Hepatic stellate cell (primary cell): ENCODE measurements at regions not wholly inside any gene's neighbourhood (a gene's known extent, or its start where the extent isn't known, plus 50 kb on each side); places are given as distances from the start of the nearest gene placed in this dataset.

ENCODE experiments used
- DNase-seq: peaks from one replicate; pipeline ENCODE4 v3.0.0; 2011; ENCODE audit warnings: low spot score

DNA sequence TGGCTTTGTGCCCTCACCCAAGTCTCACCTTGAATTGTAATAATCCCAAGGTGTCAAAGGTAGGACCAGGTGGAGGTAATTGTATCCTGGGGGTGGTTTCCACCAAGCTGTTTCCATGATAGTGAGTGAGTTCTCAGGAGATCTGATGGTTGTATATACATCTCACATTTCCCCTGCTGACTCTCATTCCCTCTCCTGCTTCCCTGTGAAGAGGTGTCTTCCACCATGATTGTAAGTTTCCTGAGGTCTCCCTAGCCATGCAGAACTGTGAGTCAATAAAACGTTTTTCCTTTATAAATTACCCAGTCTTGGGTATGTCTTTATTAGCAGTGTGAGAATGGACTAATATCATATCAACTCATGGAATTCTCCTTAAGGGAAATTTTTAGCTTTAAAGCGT is 302.6 kb downstream of the LIG4 start:
- no peak for DNase-seq

DNA sequence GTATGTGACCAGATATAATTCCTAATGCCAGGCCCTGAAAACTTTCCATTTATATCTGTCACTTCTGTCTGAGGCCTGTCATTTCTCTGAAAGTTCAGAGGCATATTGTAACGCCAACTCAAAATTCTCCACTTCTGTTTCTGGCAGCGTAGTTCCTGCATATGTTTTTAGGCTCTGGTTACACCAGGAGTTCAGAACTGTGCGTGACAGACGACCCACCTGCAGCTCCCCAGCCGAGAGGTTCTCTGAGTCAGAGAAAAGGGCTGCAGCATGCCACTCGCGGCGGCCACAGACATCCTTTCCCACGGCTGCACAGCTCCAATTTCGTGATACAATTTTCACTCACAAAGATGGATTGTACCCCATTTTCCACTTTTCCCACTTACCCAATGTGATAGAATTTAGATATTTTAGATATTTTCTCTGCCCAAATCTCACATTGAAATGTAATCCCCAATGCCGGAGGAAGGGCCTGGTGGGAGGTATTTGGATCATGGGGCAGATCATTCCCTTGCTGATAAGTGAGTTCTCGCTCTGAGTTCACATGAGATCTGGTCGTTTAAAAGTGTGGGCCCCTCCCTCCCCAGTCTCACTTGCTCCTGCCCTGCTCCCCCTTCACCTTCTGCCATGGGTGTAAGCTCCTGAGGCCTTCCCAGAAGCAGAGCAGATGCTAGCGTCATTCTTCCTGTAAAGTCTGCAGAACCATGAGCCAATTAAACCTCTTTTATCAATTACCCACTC is 308.1 kb downstream of the LIG4 start:
- no peak for DNase-seq

DNA sequence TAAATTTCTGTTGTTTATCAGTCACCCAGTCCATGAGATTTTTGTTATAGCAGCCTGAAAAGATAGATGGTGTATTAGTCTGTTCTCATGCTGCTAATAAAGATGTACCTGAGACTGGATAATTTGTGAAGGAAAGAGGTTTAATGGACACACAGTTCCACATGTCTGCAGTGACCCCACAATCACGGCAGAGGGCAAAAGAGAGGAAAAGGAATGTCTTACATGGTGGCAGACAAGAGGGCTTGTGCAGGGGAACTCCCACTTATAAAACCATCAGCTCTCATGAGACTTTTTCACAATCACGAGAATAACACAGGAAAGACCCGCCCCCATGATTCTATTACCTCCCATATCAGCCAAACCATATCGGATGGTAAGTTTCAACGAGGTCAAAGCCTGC is 309.2 kb downstream of the LIG4 start:
- no peak for DNase-seq

DNA sequence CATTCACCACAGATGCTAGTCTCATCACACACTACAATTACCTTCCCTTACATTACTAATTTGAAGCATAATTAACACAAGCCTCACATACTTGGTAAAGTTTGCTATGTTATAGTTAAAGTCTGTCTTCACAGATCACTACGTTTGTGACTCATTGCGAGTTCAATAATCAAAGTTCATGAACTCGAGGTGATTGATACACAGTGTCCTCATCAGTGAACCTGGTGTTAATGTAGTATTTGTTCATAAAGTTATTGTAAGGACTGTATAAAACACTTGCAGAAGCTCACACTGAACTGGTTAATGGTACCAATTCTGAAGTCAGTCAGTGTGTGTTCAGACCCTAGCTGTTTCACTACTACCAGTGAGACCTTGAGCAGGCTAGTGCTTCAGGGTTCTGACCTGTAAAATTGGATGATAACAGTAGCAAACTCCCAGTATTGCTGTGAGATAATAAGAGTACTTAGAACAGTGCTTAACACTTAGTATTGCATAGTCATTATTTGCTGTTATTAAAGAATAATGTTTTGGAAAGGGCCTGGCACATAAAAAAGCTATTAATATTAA is 313.3 kb downstream of the LIG4 start:
- no peak for DNase-seq

DNA sequence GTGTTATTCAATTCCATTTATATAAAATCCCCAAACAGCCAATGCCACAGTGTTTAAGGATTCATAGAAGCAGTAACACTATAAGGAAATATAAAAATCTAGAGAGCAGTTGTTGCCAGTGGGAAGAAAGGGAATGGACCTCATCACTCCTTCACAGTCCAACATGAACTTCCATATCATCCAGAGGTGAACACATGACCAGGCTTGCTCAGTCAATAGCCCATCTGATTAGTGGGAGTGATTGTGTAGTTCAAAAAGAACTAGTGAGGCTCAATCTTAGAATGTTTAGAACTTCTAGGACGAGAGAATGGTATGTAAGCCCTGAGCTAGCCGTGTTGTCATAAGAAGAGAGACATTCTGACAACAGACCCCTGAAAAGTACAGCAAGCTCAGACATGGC is 314.1 kb downstream of the LIG4 start:
- DNase-seq = no peak

DNA sequence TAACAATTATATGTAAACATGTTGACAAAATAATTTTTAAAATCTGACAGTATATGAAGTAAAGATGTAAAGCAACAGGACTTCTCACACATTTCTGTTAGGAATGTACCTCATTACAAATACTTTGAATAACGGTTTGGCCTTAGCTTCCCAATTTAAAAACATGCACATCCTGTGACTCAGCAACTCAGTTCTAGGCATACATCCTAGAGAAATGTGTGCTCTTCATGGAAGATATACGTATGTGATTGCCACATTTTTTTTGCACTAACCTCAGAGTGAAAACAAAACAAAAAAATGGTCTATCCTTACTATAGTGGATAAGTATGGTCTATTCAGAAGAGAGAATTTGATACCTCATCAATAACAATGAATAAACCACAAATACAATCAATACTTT is 314.6 kb downstream of the LIG4 start:
- no peak for DNase-seq

DNA sequence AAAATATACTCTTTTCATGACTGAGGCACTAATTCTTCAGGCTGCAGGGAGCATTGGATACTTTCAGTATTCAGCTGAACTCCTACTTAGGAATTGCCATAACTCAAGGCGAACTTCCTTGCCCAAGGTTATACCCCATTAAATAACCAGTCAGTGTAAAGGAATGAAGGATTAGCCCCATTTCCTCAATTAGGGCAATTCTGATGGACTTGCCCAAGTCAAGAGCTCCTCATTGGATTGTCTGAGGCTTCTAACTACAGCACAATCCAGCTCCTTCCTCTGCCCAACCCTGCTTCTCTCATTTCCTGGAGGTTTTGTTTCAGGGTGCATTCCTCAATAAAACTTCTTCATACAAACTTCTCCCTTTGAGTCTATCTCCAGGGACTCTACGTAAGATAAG is 329.2 kb downstream of the LIG4 start:
- no peak for DNase-seq

DNA sequence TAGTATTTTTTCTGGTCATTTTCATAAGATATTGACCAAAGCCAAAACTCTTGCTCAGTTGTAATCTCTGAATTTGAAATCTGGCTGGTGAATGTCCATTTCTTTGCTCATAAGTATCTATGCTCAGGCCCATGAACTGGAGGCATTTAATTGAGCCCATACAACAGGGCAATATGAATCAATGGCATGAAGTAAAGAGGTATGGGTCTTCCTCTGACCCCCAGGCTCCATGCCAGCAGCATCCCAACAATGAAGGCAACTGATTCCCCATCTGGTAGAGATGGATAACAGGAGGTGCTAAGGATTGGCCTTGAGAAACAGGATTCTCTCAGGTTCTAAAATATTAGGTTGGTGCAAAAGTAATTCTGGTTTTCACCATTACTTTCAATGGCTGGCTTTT is 330.8 kb downstream of the LIG4 start:
- no peak for DNase-seq

DNA sequence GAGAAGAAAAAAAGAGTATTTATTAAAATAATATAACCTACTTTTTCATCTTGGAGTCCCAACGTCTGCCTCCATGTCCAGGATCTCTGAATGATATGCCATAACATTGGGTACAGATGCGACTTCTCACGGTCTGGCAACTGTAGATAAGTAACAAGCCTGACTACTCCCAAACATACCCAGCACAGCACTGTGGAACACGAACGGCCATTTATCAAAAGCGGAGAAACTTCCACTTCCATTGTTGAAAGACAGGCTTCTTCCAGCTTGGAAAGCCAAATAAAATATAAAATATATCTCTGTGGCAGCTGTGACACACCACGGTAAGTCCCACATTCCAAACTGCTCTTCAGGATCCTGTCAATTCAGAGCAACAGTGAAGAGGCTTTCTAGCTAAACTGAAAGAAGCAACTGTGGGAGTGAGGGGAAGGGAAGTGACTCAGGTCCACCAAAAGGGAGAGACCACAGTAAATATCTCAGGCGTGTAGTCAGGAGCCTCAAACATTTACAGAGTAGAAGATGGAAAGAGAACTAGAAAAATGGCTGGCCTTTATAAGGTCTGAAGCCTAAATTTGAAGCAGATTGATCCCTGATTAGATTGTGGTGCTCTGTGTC is 331.7 kb downstream of the LIG4 start:
- DNase-seq = peak; percentile 70

DNA sequence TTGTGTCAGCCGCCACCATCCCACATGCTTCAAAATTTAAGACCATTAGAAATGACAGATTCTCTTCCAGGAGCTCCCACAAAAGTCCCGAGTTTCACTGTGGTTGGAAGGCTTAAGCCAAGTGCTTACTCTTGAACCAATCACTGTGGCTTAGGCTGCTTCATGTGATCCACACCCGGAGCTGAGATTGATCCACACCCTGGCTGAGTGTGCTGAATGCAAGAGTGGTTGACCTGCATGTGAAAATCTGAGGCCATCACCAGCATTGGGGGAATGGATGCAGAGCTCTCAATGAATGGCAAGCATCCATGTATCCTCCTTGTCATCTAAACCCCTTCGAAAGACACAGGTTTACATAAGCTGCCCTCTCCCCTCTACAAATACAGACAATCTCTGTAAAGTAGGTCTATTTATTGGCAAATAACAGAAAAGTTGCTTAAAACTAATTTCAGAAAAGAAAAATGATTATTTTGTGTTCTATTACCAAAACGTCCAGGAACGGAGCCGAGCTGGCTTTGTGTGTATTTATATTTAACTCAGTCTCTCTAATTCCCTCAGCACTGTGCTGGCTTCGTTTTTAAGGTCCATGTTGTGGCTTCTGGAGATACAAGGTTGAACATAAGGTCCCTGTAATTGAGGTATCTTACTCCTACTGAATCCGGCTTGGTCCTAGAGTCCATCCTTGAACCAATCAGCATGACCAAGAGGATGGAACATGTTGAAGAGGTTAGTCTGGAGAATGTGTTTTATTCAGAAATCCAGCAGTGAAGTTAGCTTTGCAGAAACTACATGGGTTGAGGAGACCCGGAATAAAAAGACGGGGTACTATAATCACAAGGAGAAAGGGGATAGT is 332.4 kb downstream of the LIG4 start:
- no peak for DNase-seq

DNA sequence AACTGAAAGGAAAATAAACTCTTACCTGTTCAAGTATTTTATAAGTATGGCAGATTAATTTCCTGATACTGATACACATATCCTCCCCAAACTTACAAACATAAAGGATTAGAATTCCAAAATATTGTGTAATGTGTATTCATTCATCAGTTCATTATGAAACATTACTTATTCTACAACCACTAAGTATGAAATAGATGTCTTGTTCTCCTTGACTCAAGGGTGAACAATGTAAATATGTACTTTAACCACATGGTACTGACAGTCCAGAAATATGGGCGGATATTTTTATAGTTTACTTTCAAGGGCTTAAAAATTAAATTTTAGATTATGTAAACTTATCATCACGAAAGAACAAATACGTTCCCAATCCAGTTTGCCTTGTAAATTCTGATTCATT is 334.0 kb downstream of the LIG4 start:
- peak; percentile 48 for DNase-seq

DNA sequence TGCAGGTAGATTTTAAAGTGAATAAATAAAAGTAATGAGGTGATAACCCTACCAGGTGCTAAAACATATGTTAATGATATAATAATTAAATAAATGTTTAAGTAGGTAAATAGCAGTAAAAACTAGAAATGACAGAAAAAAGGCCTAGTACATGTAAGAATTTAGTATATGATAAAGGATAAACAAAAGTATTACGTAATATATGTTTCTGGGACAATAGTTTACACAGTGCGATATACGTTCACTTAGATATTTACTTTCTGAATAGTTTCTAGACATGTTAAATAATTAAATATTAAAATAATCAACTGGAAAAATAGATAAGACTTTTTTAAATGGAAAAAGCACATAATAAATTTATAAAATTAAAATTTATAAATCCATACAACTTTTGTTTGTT is 340.9 kb downstream of the LIG4 start:
- DNase-seq = no peak

DNA sequence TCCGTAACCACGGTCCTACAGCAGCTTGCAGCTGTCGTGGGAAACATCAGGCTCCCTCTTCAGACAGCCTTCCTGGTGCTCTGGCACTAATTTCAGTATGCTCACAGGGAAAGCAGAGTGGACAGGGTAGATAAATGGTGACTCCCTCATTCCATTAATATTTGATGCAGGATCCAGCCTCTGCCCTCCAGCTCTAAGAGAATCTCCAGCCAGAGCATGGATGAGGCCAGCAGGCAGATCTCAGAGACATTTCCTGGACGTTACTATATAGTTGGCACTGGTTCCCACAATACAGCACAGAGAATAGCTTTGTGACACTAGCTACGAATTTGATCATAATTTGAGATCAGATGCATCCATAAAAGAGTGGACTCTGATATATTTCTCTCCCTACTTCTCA is 341.4 kb downstream of the LIG4 start:
- DNase-seq = no peak

DNA sequence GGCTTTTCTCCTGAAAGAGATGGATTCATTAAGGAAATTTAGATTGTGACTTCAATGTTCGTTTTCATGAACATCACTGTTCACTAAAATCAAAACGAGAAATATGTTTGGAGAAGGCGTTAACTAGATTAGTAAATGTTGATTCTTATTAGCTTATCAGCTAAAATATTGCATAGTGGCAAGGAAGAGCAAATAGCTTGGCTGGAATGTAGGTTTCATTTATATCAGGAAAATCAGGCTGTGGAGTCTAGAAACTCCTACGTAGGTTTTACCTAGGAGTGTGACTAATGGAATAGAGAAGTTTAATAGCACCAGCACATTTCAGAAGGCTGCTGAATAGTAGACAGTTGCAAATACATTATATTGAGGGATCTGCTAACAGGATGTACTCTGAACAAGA is 344.9 kb downstream of the LIG4 start:
- no peak for DNase-seq

DNA sequence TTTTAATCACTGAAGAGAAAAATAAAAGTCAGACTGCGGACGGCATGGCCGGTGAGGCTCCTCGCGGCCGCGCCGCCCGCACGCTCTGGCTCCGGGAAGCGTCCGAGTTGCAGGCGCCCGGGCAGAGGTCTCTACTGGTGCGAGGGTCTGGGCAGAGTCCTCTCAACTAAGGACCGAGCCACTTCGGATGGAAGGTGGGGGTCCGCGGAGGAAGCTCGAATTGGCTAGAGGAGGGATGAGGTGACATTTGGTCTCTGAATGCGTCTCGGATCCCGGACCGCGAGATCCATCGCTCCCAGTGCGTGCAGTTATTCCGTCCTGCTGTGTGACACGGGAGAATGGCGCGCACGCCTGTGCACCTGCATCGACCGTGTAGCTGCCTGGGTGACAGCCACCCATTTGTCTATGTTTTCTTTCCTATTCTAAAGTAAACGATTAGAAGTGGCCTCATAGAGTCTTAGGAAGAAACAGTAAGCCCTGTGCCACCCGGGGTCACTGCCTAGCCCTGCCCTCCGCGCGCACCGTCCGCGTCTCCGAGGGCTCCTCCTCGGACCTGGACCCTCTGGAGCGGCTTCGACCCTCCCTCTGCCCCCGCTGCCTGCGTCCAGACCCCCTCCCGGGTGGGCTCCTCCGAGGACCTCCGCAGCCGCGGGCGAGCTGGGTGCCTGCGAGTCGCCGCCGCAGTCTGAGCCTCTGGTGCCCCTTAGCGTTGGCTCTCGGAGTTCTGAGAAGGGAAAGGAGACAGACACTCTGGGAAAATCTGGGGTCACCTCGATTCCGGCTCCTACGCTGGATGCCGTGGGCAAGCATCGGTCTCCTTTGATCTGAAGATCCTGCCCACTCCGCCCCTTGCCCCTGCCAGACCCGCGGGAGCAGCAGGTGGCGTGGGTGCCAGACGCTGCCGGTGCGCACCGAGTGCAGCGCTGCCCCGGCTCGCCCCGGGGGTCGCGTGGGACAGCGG is 347.4 kb downstream of the LIG4 start:
- peak; percentile 67 for DNase-seq

DNA sequence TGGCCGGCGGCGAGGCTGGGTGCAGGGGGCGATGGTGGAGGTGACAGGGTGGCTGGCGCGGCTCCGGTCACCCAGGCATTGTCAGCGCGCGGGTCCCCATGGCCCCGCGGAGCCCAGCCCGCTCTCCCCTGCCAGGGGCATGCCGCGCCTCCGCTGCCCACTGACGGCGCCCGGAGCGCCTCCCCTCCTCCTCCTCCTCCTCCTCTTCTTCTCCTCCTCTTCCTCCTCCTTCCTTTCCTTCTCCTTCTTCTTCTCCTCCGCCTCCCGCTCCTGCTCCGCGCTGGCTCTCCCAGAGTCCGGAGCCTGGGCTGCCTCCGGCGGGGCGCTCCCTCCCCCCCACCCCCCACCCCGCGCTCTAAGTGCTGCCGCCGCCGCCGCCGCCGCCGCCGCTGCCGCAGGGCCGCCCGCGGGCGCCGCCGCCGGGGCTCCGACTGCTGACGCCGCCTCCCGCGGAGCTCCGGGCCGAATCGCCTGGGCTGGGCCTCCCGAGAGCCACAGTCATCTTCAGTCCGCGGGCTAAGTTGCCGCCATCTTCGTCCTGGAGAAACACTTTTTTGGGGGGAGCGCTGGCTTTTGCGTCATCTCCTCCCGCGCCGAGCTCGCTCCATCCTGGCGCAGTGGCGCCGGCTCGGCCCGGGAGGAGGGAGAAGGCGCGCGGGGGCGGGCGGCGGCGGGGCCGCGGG is 348.3 kb downstream of the LIG4 start:
- peak; percentile 67 for DNase-seq

DNA sequence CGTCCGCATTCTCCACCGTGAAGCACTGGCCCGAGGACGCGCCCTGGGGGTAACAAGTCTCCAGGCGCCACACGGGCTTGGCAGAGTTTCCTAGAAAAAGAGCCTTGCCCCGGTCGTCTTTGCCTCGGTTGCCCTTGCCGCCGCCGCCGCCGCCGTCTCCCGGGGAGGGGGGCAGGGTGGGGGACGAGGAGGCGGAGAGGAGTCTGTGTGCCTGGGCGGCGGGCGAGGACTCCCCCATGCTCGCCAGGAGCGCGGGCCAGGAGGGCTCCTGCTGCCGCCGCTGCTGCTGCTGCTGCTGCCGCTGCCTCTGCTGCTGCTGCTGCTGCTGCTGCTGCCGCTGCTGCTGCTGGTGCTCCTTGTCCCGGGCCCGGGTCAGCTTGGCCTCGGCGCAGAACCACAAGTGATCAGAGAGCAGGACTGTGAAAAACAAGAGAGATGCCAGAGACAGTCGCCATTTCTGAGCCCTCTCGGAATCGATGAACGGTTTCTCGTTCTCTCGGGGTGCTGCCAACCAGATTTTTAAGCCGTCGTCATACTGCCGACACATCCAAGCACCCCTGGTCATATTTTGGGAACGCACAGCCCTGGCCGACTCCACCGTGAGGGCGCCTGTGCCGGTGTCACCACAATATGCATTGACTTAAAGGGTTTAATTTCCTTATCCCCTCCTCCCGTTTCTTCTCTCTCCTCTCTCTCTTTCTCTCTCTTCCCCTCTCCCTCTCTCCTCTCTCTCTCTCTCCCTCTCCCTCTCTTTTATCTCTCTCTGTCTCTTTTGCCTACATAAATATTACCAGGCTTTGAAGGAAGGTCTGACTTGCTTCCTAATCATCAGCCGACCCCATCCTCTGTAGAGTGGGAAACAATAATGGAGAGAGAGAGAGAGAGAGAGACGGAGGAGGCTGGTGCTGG is 349.1 kb downstream of the LIG4 start:
- DNase-seq = peak; percentile 45

DNA sequence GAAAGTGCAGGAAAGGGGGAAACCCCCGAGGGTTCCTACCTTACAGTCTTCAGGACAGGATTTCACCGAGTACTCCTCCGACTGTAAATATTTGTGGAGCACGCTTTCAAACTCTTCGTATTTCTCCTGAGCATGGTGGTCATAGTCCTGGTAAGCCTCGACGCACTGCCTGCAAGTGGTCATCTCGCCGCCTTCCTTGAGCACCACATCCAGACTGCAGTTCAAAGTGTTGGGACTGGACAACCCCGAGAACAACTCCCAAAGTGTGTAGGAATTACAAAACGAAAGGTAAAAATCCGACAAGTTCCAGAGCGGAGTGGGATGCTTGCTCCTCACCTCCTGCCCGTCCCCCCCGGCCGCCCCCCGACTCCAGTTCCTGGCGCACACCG is 349.7 kb downstream of the LIG4 start:
- DNase-seq = peak; percentile 24

DNA sequence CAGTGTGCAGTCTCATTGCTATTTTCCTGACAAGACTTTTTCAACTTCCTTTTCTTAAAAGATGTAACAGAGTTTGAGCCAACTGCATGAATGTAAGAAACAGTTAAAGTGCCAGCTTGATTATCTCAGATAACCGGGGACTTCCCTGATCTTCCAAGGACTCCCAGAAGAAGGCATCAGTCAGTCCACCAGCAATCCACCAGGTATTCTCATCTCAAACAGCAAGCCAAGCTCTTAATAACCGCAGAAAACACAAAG is 350.1 kb downstream of the LIG4 start:
- DNase-seq = no peak
